ENCODE measurements at regions not wholly inside any gene's neighbourhood (a gene's known extent, or its start where the extent isn't known, plus 50 kb on each side); places are given as distances from the start of the nearest gene placed in this dataset.

GRCh38 chr11:22006901-22007300 is 186.0 kb upstream of the ANO5 start:
- no peak for DNase-seq (ENCODE audit: unreplicated experiment)
- TF ChIP-seq CTCF (IDR thresholded peaks at IDR 0.05; ENCODE audit: unreplicated experiment), result no peak
- no peaks in the 10 kb centered on the region for H3K4me1 Mint-ChIP-seq (ENCODE audit: insufficient read depth, unreplicated experiment)
- H3K9me3 Mint-ChIP-seq (ENCODE audit: unreplicated experiment), result peaks cover 24% of the 10 kb centered on the region
- ChIA-PET POLR2A (no interaction called here), CTCF (no interaction called here)
- BruUV-seq (replicated peaks), result no TSS peak
- no peak overlapping the region for H3K4me3 Mint-ChIP-seq (ENCODE audit: unreplicated experiment)
- no peak overlapping the region for H3K27ac Mint-ChIP-seq (ENCODE audit: low read depth, unreplicated experiment)
- H3K36me3 Mint-ChIP-seq (ENCODE audit: insufficient read depth, unreplicated experiment), result no peaks in the 10 kb centered on the region
- no peaks in the 10 kb centered on the region for H3K27me3 Mint-ChIP-seq (ENCODE audit: insufficient read depth, unreplicated experiment)
- intact Hi-C loops (cut with micrococcal nuclease), result no loop called here

- intact Hi-C loops (cut with micrococcal nuclease), result no loop called here
- no TSS peak for BruUV-seq (replicated peaks)
- POLR2A ChIA-PET, result no interaction called here
- Mint-ChIP-seq H3K27ac (ENCODE audit: low read depth, unreplicated experiment) (no peak overlapping the region), H3K27me3 (ENCODE audit: insufficient read depth, unreplicated experiment) (no peaks in the 10 kb centered on the region), H3K4me1 (ENCODE audit: insufficient read depth, unreplicated experiment) (no peaks in the 10 kb centered on the region), H3K36me3 (ENCODE audit: insufficient read depth, unreplicated experiment) (no peaks in the 10 kb centered on the region), H3K9me3 (ENCODE audit: unreplicated experiment) (peaks cover 33% of the 10 kb centered on the region), H3K4me3 (ENCODE audit: unreplicated experiment) (no peak overlapping the region)
- DNase-seq (ENCODE audit: unreplicated experiment), result no peak
- TF ChIP-seq CTCF (IDR thresholded peaks at IDR 0.05; ENCODE audit: unreplicated experiment), result no peak
- CTCF ChIA-PET, result no interaction called here
Observed at GRCh38 chr11:22031791-22032190, 161.1 kb upstream of the ANO5 start.

GRCh38 chr11:22037505-22037904 is 155.4 kb upstream of the ANO5 start:
- Mint-ChIP-seq H3K9me3 (ENCODE audit: unreplicated experiment) (peaks cover 24% of the 10 kb centered on the region), H3K4me3 (ENCODE audit: unreplicated experiment) (no peak overlapping the region), H3K4me1 (ENCODE audit: insufficient read depth, unreplicated experiment) (no peaks in the 10 kb centered on the region), H3K36me3 (ENCODE audit: insufficient read depth, unreplicated experiment) (no peaks in the 10 kb centered on the region), H3K27ac (ENCODE audit: low read depth, unreplicated experiment) (no peak overlapping the region), H3K27me3 (ENCODE audit: insufficient read depth, unreplicated experiment) (no peaks in the 10 kb centered on the region)
- BruUV-seq (replicated peaks), result no TSS peak
- DNase-seq (ENCODE audit: unreplicated experiment), result no peak
- POLR2A ChIA-PET, result no interaction called here
- CTCF ChIA-PET, result no interaction called here
- intact Hi-C loops (cut with micrococcal nuclease), result no loop called here
- TF ChIP-seq CTCF (IDR thresholded peaks at IDR 0.05; ENCODE audit: unreplicated experiment), result no peak

GRCh38 chr11:22041039-22041438 is 151.8 kb upstream of the ANO5 start:
- H3K27me3 Mint-ChIP-seq (ENCODE audit: insufficient read depth, unreplicated experiment), result no peaks in the 10 kb centered on the region
- H3K9me3 Mint-ChIP-seq (ENCODE audit: unreplicated experiment), result peaks cover 28% of the 10 kb centered on the region
- POLR2A ChIA-PET, result no interaction called here
- BruUV-seq (replicated peaks), result no TSS peak
- H3K4me1 Mint-ChIP-seq (ENCODE audit: insufficient read depth, unreplicated experiment), result no peaks in the 10 kb centered on the region
- no peak overlapping the region for H3K27ac Mint-ChIP-seq (ENCODE audit: low read depth, unreplicated experiment)
- no peak overlapping the region for H3K4me3 Mint-ChIP-seq (ENCODE audit: unreplicated experiment)
- intact Hi-C loops (cut with micrococcal nuclease), result no loop called here
- no peaks in the 10 kb centered on the region for H3K36me3 Mint-ChIP-seq (ENCODE audit: insufficient read depth, unreplicated experiment)
- no peak for DNase-seq (ENCODE audit: unreplicated experiment)
- TF ChIP-seq CTCF (IDR thresholded peaks at IDR 0.05; ENCODE audit: unreplicated experiment), result no peak
- CTCF ChIA-PET, result interaction anchor here (0.6 kb wide), 1 partner anchor 1393 kb away, joined by 3 read pairs; no protein-coding TSS in a partner anchor
